ENCODE measurements at regions not wholly inside any gene's neighbourhood (a gene's known extent, or its start where the extent isn't known, plus 50 kb on each side); places are given as distances from the start of the nearest gene placed in this dataset.

- TF ChIP-seq CTCF (IDR thresholded peaks at IDR 0.05; ENCODE audit: low read depth, low read length, poor library complexity, severe bottlenecking) (no peak), EZH2phosphoT487 (IDR thresholded peaks at IDR 0.05; ENCODE audit: borderline replicate concordance, low read length) (no peak)
Observed at GRCh38 chr7:145665499-145666258, 450.9 kb upstream of the CNTNAP2 start.
